ENCODE measurements at regions not wholly inside any gene's neighbourhood (a gene's known extent, or its start where the extent isn't known, plus 50 kb on each side); places are given as distances from the start of the nearest gene placed in this dataset.

DNA sequence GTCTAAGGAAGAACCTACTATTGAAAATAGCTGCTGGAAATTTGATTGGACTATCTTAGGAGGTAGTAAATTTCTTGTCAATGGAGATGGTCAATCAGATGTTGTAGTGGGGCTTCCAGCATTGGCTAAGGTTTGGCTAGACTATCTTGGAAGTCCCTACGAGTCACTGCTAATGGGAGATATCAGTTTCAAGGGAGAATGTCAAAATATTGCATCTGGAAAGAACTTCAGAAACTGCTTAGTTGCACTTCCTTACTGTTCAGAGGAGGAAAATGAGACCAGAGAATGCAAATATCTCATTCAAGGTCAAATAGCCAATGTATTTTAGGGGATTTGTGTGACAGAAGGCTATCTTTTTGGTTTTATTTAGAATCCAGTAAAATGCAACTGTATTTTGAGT is 53.5 kb upstream of the CCN2 start:
- DNase-seq (ENCODE audit: extremely low read depth, low read depth, low spot score), result no peak

DNA sequence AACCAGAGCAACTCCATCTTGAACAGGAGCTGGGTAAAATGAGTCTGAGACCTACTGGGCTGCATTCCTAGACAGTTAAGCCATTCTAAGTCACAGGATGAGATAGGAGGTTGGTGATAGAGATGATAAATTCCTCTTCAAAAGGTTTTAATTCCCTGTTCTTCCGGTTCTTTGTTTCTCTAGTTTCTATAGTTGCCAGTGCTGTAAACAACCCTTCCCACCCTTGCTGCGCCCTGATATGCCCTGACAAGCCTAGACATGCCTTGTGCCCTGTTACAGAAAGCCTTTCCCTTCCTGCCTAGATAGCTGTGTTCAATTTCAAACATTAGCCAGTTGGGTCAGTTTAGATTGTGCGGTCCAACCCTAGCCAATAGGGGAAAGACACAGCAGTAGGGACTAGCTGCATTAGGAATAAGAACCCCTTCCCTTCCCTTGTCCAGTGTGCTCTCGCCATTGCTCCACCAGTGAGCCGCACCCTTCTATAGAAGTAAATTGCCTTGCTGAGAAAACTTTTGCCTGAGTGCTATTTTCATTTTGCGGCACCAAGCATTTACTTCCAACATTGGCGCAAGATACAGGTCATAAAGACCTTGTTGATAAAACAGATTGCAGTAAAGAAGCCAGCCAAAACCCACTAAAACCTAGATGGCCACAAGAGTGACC is 52.5 kb upstream of the CCN2 start:
- no peak for DNase-seq (ENCODE audit: extremely low read depth, low read depth, low spot score)

Data from glomerular endothelial cell (primary cell).